ENCODE measurements at regions not wholly inside any gene's neighbourhood (a gene's known extent, or its start where the extent isn't known, plus 50 kb on each side); places are given as distances from the start of the nearest gene placed in this dataset.
"Not testable (repeated sequence)": the region's sequence is repeated elsewhere in the genome, so short reads cannot be mapped to it uniquely, and the experiment has no call there.

GRCh38 chr4:30160140-30160539 is 560.0 kb upstream of the PCDH7 start:
- no peak for DNase-seq

GRCh38 chr4:30172416-30172815 is 547.8 kb upstream of the PCDH7 start:
- DNase-seq: no peak

GRCh38 chr4:30181512-30181911 is 538.7 kb upstream of the PCDH7 start:
- no peak for DNase-seq

- DNase-seq: no peak
These were observed 538.3 kb upstream of the PCDH7 start for GRCh38 chr4:30181918-30182317.

- DNase-seq: no peak
These were observed 537.4 kb upstream of the PCDH7 start for GRCh38 chr4:30182786-30183185.

- DNase-seq: no peak
These were observed 528.3 kb upstream of the PCDH7 start for GRCh38 chr4:30191902-30192301.

GRCh38 chr4:30207389-30207788 is 512.8 kb upstream of the PCDH7 start:
- DNase-seq: no peak

- DNase-seq: no peak
These were observed 511.3 kb upstream of the PCDH7 start for GRCh38 chr4:30208731-30209435.

- not testable (repeated sequence) for DNase-seq
These were observed 504.2 kb upstream of the PCDH7 start for GRCh38 chr4:30215973-30216372.

- no peak for DNase-seq
These were observed 475.0 kb upstream of the PCDH7 start for GRCh38 chr4:30245140-30245539.

GRCh38 chr4:30256116-30256832 is 463.9 kb upstream of the PCDH7 start:
- DNase-seq: no peak

GRCh38 chr4:30258949-30259348 is 461.2 kb upstream of the PCDH7 start:
- no peak for DNase-seq

- DNase-seq: no peak
These were observed 457.8 kb upstream of the PCDH7 start for GRCh38 chr4:30262379-30262778.

GRCh38 chr4:30264465-30264864 is 455.7 kb upstream of the PCDH7 start:
- no peak for DNase-seq

GRCh38 chr4:30265716-30266115 is 454.5 kb upstream of the PCDH7 start:
- DNase-seq: no peak

GRCh38 chr4:30268370-30268769 is 451.8 kb upstream of the PCDH7 start:
- DNase-seq: no peak

GRCh38 chr4:30269850-30270249 is 450.3 kb upstream of the PCDH7 start:
- DNase-seq: no peak

- DNase-seq: no peak
These were observed 438.2 kb upstream of the PCDH7 start for GRCh38 chr4:30281986-30282385.

- no peak for DNase-seq
These were observed 436.8 kb upstream of the PCDH7 start for GRCh38 chr4:30283336-30283735.

GRCh38 chr4:30294295-30294694 is 425.9 kb upstream of the PCDH7 start:
- no peak for DNase-seq

- no peak for DNase-seq
These were observed 424.5 kb upstream of the PCDH7 start for GRCh38 chr4:30295652-30296051.

- no peak for DNase-seq
These were observed 406.2 kb upstream of the PCDH7 start for GRCh38 chr4:30314001-30314400.

GRCh38 chr4:30330894-30331652 is 389.1 kb upstream of the PCDH7 start:
- no peak for DNase-seq

GRCh38 chr4:30341731-30342130 is 378.4 kb upstream of the PCDH7 start:
- no peak for DNase-seq

All from stimulated activated CD4-positive, alpha-beta T cell treated with anti-CD3 and anti-CD28 coated beads, Interleukin-2, amount 100 ng/mL, for 24 hours (primary cell).